ENCODE measurements at regions not wholly inside any gene's neighbourhood (a gene's known extent, or its start where the extent isn't known, plus 50 kb on each side); places are given as distances from the start of the nearest gene placed in this dataset.

DNA sequence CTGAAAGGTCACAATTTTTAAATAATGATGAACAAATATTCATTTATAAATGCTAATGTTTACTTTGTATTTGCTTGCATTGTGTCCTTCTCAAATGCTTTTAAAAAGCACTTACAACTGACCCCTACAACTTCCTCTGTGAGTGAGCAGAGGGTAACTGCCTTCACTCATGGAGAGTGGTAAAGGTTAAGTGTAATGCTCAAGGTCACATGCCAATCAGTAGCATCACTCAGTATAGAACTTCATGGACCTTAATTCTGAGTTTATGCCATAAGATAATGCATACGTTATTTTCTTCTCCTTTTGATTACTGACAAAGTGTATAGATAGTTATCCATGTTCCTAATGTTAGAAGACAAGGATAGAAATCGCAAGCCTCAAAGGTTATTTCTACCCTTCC lies 91.8 kb upstream of the SERTAD2 start:
- TF ChIP-seq, protein P1, sequence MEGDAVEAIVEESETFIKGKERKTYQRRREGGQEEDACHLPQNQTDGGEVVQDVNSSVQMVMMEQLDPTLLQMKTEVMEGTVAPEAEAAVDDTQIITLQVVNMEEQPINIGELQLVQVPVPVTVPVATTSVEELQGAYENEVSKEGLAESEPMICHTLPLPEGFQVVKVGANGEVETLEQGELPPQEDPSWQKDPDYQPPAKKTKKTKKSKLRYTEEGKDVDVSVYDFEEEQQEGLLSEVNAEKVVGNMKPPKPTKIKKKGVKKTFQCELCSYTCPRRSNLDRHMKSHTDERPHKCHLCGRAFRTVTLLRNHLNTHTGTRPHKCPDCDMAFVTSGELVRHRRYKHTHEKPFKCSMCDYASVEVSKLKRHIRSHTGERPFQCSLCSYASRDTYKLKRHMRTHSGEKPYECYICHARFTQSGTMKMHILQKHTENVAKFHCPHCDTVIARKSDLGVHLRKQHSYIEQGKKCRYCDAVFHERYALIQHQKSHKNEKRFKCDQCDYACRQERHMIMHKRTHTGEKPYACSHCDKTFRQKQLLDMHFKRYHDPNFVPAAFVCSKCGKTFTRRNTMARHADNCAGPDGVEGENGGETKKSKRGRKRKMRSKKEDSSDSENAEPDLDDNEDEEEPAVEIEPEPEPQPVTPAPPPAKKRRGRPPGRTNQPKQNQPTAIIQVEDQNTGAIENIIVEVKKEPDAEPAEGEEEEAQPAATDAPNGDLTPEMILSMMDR (IDR thresholded peaks at IDR 0.05): no peak
- no peak for TF ChIP-seq POLR2A (IDR thresholded peaks at IDR 0.05)
